HT-29 (cell line): ENCODE measurements at regions not wholly inside any gene's neighbourhood (a gene's known extent, or its start where the extent isn't known, plus 50 kb on each side); places are given as distances from the start of the nearest gene placed in this dataset.
"Not testable (repeated sequence)": the region's sequence is repeated elsewhere in the genome, so short reads cannot be mapped to it uniquely, and the experiment has no call there.

Source experiments
- DNase-seq: peaks from one replicate; pipeline ENCODE4 v3.0.0-alpha.2; 2015; ENCODE audit warnings: low spot score

- no peak for DNase-seq
Observed at GRCh38 chr12:61554268-61555008, 705.8 kb upstream of the USP15 start.

GRCh38 chr12:61563665-61564450, 696.3 kb upstream of the USP15 start:
- no peak for DNase-seq

GRCh38 chr12:61564466-61564865, 695.7 kb upstream of the USP15 start:
- no peak for DNase-seq

GRCh38 chr12:61566183-61566582, 694.0 kb upstream of the USP15 start:
- no peak for DNase-seq

GRCh38 chr12:61574339-61574738, 685.9 kb upstream of the USP15 start:
- no peak for DNase-seq

GRCh38 chr12:61584943-61585342, 675.3 kb upstream of the USP15 start:
- no peak for DNase-seq

- not testable (repeated sequence) for DNase-seq
Observed at GRCh38 chr12:61590864-61591263, 669.3 kb upstream of the USP15 start.

GRCh38 chr12:61610143-61610542, 650.1 kb upstream of the USP15 start:
- DNase-seq: no peak

GRCh38 chr12:61629702-61630101, 630.5 kb upstream of the USP15 start:
- no peak for DNase-seq

GRCh38 chr12:61646639-61647038, 613.6 kb upstream of the USP15 start:
- no peak for DNase-seq

GRCh38 chr12:61647566-61647965, 612.6 kb upstream of the USP15 start:
- no peak for DNase-seq

- DNase-seq: no peak
Observed at GRCh38 chr12:61652265-61652664, 607.9 kb upstream of the USP15 start.

GRCh38 chr12:61654698-61655097, 605.5 kb upstream of the USP15 start:
- peak; percentile 32 for DNase-seq

- DNase-seq: no peak
Observed at GRCh38 chr12:61655241-61655640, 605.0 kb upstream of the USP15 start.

GRCh38 chr12:61667676-61668075, 592.5 kb upstream of the USP15 start:
- DNase-seq: no peak

- peak; percentile 14 for DNase-seq
Observed at GRCh38 chr12:61676520-61676919, 583.7 kb upstream of the USP15 start.

- DNase-seq: no peak
Observed at GRCh38 chr12:61687407-61687806, 572.8 kb upstream of the USP15 start.

GRCh38 chr12:61694214-61694613, 566.0 kb upstream of the USP15 start:
- DNase-seq: no peak

- DNase-seq: no peak
Observed at GRCh38 chr12:61701471-61701870, 558.7 kb upstream of the USP15 start.

- DNase-seq: no peak
Observed at GRCh38 chr12:61706783-61707182, 553.4 kb upstream of the USP15 start.

- DNase-seq: no peak
Observed at GRCh38 chr12:61713121-61713520, 547.1 kb upstream of the USP15 start.

GRCh38 chr12:61717986-61718385, 542.2 kb upstream of the USP15 start:
- DNase-seq: no peak

GRCh38 chr12:61739925-61740324, 520.3 kb upstream of the USP15 start:
- DNase-seq: no peak
